Suprapubic skin (tissue), 4 donors: ENCODE measurements at regions not wholly inside any gene's neighbourhood (a gene's known extent, or its start where the extent isn't known, plus 50 kb on each side); places are given as distances from the start of the nearest gene placed in this dataset.

Source experiments
- DNase-seq, 2 donors: peaks; one replicate each; pipeline ENCODE4 v3.0.0-alpha.2; 2019; ENCODE audit warnings: low spot score in 2 of 2
- H3K27ac ChIP-seq: fragments of 200-600 bp; sonication (generic); one replicate; pipeline ENCODE4 v1.5.1; 2019
- H3K27me3 ChIP-seq: fragments of 200-600 bp; sonication (generic); one replicate; pipeline ENCODE4 v1.5.1; 2019
- H3K36me3 ChIP-seq: fragments of 200-600 bp; sonication (generic); one replicate; pipeline ENCODE4 v1.5.1; 2019
- H3K4me1 ChIP-seq: fragments of 200-600 bp; sonication (generic); one replicate; pipeline ENCODE4 v1.5.1; 2019
- H3K4me3 ChIP-seq: fragments of 200-600 bp; sonication (generic); one replicate; pipeline ENCODE4 v1.5.1; 2019; ENCODE audit warnings: mild to moderate bottlenecking
- H3K9me3 ChIP-seq: fragments of 200-600 bp; sonication (generic); one replicate; pipeline ENCODE4 v1.5.1; 2019
- EP300 ChIP-seq: sonication (generic); formaldehyde crosslinking; IDR thresholded peaks from one replicate; pipeline ENCODE4 v1.6.1; 2017; ENCODE audit warnings: antibody characterized with exemption
- POLR2A ChIP-seq, 2 donors: fragments of 450-650 bp; IDR thresholded peaks; one replicate each; pipeline ENCODE4 v1.6.1; 2017; ENCODE audit warnings: antibody characterized with exemption in 2 of 2, mild to moderate bottlenecking in 2 of 2, moderate library complexity in 2 of 2
- POLR2AphosphoS5 ChIP-seq, 3 donors: sonication (generic); formaldehyde crosslinking; IDR thresholded peaks; one replicate each; pipeline ENCODE4 v1.6.1; 2017; ENCODE audit warnings: antibody characterized with exemption in 3 of 3
- WGBS: methylation state at CpG from one replicate; pipeline ENCODE4 v1.1.5; 2018; 5-methylcytosine and 5-hydroxymethylcytosine counted together
- TF ChIP-seq, protein P1 (sequence below), 2 donors: fragments of 200-600 bp in 1 of 2; fragments of 450-650 bp in 1 of 2; sonication (generic) in 1 of 2; IDR thresholded peaks; one replicate each; pipeline ENCODE4 v1.5.1; 2016 to 2019; ENCODE audit warnings: antibody characterized with exemption in 2 of 2, mild to moderate bottlenecking in 1 of 2, moderate library complexity in 1 of 2

DNA sequence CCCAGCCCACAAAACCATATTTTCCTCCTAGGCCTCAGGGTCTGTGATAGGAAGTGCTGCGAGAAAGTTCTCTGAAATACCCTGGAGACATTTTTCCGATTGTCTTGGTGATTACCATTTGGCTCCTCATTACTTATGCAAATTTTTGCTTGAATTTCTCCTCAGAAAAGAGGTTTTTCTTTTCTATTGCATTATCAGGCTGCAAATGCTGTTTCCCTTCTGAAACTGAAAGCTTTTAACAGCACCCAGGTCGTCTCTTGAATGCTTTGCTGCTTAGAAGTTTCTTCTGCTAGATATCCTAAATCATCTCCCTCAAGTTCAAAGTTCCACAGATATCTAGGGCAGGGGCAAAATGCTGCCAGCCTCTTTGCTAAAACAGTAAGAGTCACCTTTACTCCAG, 434.2 kb downstream of the PCDH20 start:
- H3K27me3 ChIP-seq, result no peaks in the 10 kb centered on the region
- no peaks in the 10 kb centered on the region for H3K36me3 ChIP-seq
- H3K4me3 ChIP-seq, result no peak overlapping the region
- DNase-seq, result no peak
- H3K4me1 ChIP-seq, result no peaks in the 10 kb centered on the region
- H3K27ac ChIP-seq, result no peak overlapping the region
- TF ChIP-seq POLR2AphosphoS5 (IDR thresholded peaks at IDR 0.05) (no peak), EP300 (no peak), POLR2A (IDR thresholded peaks at IDR 0.05) (no peak)
- TF ChIP-seq, protein P1, sequence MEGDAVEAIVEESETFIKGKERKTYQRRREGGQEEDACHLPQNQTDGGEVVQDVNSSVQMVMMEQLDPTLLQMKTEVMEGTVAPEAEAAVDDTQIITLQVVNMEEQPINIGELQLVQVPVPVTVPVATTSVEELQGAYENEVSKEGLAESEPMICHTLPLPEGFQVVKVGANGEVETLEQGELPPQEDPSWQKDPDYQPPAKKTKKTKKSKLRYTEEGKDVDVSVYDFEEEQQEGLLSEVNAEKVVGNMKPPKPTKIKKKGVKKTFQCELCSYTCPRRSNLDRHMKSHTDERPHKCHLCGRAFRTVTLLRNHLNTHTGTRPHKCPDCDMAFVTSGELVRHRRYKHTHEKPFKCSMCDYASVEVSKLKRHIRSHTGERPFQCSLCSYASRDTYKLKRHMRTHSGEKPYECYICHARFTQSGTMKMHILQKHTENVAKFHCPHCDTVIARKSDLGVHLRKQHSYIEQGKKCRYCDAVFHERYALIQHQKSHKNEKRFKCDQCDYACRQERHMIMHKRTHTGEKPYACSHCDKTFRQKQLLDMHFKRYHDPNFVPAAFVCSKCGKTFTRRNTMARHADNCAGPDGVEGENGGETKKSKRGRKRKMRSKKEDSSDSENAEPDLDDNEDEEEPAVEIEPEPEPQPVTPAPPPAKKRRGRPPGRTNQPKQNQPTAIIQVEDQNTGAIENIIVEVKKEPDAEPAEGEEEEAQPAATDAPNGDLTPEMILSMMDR (IDR thresholded peaks at IDR 0.05), result no peak
- no peaks in the 10 kb centered on the region for H3K9me3 ChIP-seq
- 84% methylated on average over 3 of the region's 3 CpGs for WGBS

- no peak overlapping the region for H3K27ac ChIP-seq
- H3K27me3 ChIP-seq, result no peaks in the 10 kb centered on the region
- H3K36me3 ChIP-seq, result no peaks in the 10 kb centered on the region
- TF ChIP-seq EP300, result no peak
- no peak for TF ChIP-seq POLR2AphosphoS5 (IDR thresholded peaks at IDR 0.05)
- no peak for TF ChIP-seq POLR2A (IDR thresholded peaks at IDR 0.05)
- TF ChIP-seq, protein P1 (IDR thresholded peaks at IDR 0.05), result no peak
- H3K4me1 ChIP-seq, result no peaks in the 10 kb centered on the region
- no peaks in the 10 kb centered on the region for H3K9me3 ChIP-seq
- H3K4me3 ChIP-seq, result no peak overlapping the region
- DNase-seq, result no peak
Observed at GRCh38 chr13:60976367-60976766, 439.3 kb downstream of the PCDH20 start.

DNA sequence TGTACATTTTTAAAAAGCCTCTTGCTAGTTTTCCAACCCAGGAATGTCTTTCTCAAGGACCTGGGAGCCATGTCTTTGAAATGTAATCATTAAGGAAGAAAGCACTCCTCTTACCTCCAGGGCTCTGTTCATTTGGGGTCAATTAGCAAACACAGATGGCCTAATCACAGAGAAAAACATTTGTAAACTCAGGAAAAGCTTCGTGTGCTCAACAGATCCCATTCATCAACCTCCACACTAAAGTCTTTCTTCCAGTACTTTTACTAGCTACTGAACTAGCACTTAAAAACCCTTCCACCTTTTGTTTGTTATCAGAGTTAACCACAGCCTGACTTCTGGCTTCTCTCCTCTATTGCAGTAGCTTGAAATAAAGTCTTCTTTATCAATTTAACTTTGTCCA, 441.4 kb downstream of the PCDH20 start:
- WGBS, result 13% methylated on average over 1 of the region's 1 CpG
- no peaks in the 10 kb centered on the region for H3K9me3 ChIP-seq
- no peak overlapping the region for H3K27ac ChIP-seq
- TF ChIP-seq, protein P1 (IDR thresholded peaks at IDR 0.05), result no peak
- no peak for TF ChIP-seq POLR2AphosphoS5 (IDR thresholded peaks at IDR 0.05)
- no peak for TF ChIP-seq POLR2A (IDR thresholded peaks at IDR 0.05)
- no peak for TF ChIP-seq EP300
- no peak for DNase-seq
- no peak overlapping the region for H3K4me3 ChIP-seq
- no peaks in the 10 kb centered on the region for H3K27me3 ChIP-seq
- no peaks in the 10 kb centered on the region for H3K36me3 ChIP-seq
- H3K4me1 ChIP-seq, result no peaks in the 10 kb centered on the region

GRCh38 chr13:60973529-60973928, 442.1 kb downstream of the PCDH20 start:
- Histone ChIP-seq H3K4me1 (no peaks in the 10 kb centered on the region), H3K4me3 (no peak overlapping the region), H3K27me3 (no peaks in the 10 kb centered on the region), H3K27ac (no peak overlapping the region), H3K36me3 (no peaks in the 10 kb centered on the region), H3K9me3 (no peaks in the 10 kb centered on the region)
- TF ChIP-seq EP300 (no peak), POLR2AphosphoS5 (IDR thresholded peaks at IDR 0.05) (no peak), POLR2A (IDR thresholded peaks at IDR 0.05) (no peak)
- TF ChIP-seq, protein P1 (IDR thresholded peaks at IDR 0.05), result no peak
- 89% methylated on average over 6 of the region's 6 CpGs for WGBS
- no peak for DNase-seq

GRCh38 chr13:60970736-60971135, 444.9 kb downstream of the PCDH20 start:
- Histone ChIP-seq H3K27me3 (no peaks in the 10 kb centered on the region), H3K9me3 (no peaks in the 10 kb centered on the region), H3K36me3 (no peaks in the 10 kb centered on the region), H3K4me3 (no peak overlapping the region), H3K27ac (no peak overlapping the region), H3K4me1 (no peaks in the 10 kb centered on the region)
- 56% methylated on average over 4 of the region's 4 CpGs for WGBS
- TF ChIP-seq, protein P1 (IDR thresholded peaks at IDR 0.05), result no peak
- TF ChIP-seq POLR2AphosphoS5 (IDR thresholded peaks at IDR 0.05) (no peak), EP300 (no peak)
- no peak for DNase-seq
